Esophagus (tissue), 2 donors: ENCODE measurements at regions not wholly inside any gene's neighbourhood (a gene's known extent, or its start where the extent isn't known, plus 50 kb on each side); places are given as distances from the start of the nearest gene placed in this dataset.
"Not testable (repeated sequence)": the region's sequence is repeated elsewhere in the genome, so short reads cannot be mapped to it uniquely, and the experiment has no call there.

Experiments used
- H3K27ac ChIP-seq, 2 donors: one replicate each; pipeline ENCODE4 v1.5.1; 2013; ENCODE audit warnings: low read depth in 2 of 2, mild to moderate bottlenecking in 2 of 2, inconsistent platforms in 1 of 2, low read length in 1 of 2, moderate library complexity in 1 of 2
- H3K27me3 ChIP-seq, 2 donors: one replicate each; pipeline ENCODE4 v1.6.1; 2013; ENCODE audit warnings: low read length in 2 of 2, control low read depth in 1 of 2, mild to moderate bottlenecking in 1 of 2; ENCODE audit not compliant: insufficient read depth in 2 of 2, control insufficient read depth in 1 of 2
- H3K36me3 ChIP-seq, 2 donors: one replicate each; pipeline ENCODE4 v1.6.1; 2013; ENCODE audit warnings: low read length in 1 of 2; ENCODE audit not compliant: control insufficient read depth in 2 of 2, insufficient read depth in 2 of 2
- H3K4me1 ChIP-seq, 2 donors: one replicate each; pipeline ENCODE4 v1.6.1; 2013; ENCODE audit warnings: low read length in 1 of 2; ENCODE audit not compliant: control insufficient read depth in 2 of 2, insufficient read depth in 2 of 2
- H3K4me3 ChIP-seq, 2 donors: one replicate each; pipeline ENCODE4 v1.5.1; 2013; ENCODE audit warnings: low read length in 2 of 2, mild to moderate bottlenecking in 2 of 2, low read depth in 1 of 2, moderate library complexity in 1 of 2
- H3K9me3 ChIP-seq, 2 donors: one replicate each; pipeline ENCODE4 v1.6.1; 2013; ENCODE audit warnings: mild to moderate bottlenecking in 2 of 2, low read depth in 1 of 2, low read length in 1 of 2, moderate library complexity in 1 of 2; ENCODE audit not compliant: control insufficient read depth in 2 of 2, insufficient read depth in 1 of 2
- WGBS, 2 donors: extraction: QIAGEN DNeasy Blood & Tissue Kit; methylation state at CpG; one replicate each; pipeline ENCODE4 v1.1.7; 2013; 5-methylcytosine and 5-hydroxymethylcytosine counted together
- donor health status: healthy with polysubstance abuse.
- donor health status: Bipolar disorder and iron deficiency.

- Histone ChIP-seq H3K27me3 (no peaks in the 10 kb centered on the region), H3K27ac (no peak overlapping the region), H3K4me3 (no peak overlapping the region), H3K9me3 (no peaks in the 10 kb centered on the region), H3K36me3 (no peaks in the 10 kb centered on the region), H3K4me1 (peaks cover 0 to 3% of the 10 kb centered on the region in 2 donors)
- 70 to 71% methylated on average over 2 of the region's 2 CpGs for WGBS, 2 donors
Measured at GRCh38 chr4:14912426-14912825, 89.9 kb upstream of the CPEB2 start.

- H3K27ac ChIP-seq: no peak overlapping the region
- H3K4me3 ChIP-seq: no peak overlapping the region
- no peaks in the 10 kb centered on the region for H3K27me3 ChIP-seq
- 53 to 62% methylated on average over 2 of the region's 2 CpGs for WGBS, 2 donors
- no peaks in the 10 kb centered on the region for H3K36me3 ChIP-seq
- peaks cover 0 to 3% of the 10 kb centered on the region in 2 donors for H3K4me1 ChIP-seq
- H3K9me3 ChIP-seq: no peaks in the 10 kb centered on the region
Measured at GRCh38 chr4:14915018-14915417, 87.3 kb upstream of the CPEB2 start.

- Histone ChIP-seq H3K36me3 (no peaks in the 10 kb centered on the region), H3K4me3 (no peak overlapping the region), H3K4me1 (peaks cover 0 to 3% of the 10 kb centered on the region in 2 donors), H3K9me3 (no peaks in the 10 kb centered on the region), H3K27me3 (no peaks in the 10 kb centered on the region), H3K27ac (peak overlapping the region; percentile 1 to 63)
- 38 to 46% methylated on average over 7 of the region's 7 CpGs for WGBS, 2 donors
Measured at GRCh38 chr4:14916554-14917297, 85.6 kb upstream of the CPEB2 start.

- Histone ChIP-seq H3K27me3 (no peaks in the 10 kb centered on the region), H3K4me1 (peaks cover 0 to 3% of the 10 kb centered on the region in 2 donors), H3K9me3 (no peaks in the 10 kb centered on the region), H3K27ac (no peak overlapping the region), H3K4me3 (no peak overlapping the region), H3K36me3 (no peaks in the 10 kb centered on the region)
- WGBS, 2 donors: 35 to 41% methylated on average over 1 of the region's 1 CpG
Measured at GRCh38 chr4:14917298-14917633, 85.0 kb upstream of the CPEB2 start.

- Histone ChIP-seq H3K27ac (no peak overlapping the region), H3K27me3 (no peaks in the 10 kb centered on the region), H3K4me3 (no peak overlapping the region), H3K36me3 (no peaks in the 10 kb centered on the region), H3K4me1 (peaks cover 0 to 3% of the 10 kb centered on the region in 2 donors), H3K9me3 (no peaks in the 10 kb centered on the region)
- WGBS, 2 donors: 51 to 61% methylated on average over 4 of the region's 4 CpGs
Measured at GRCh38 chr4:14918336-14918735, 83.9 kb upstream of the CPEB2 start.

- Histone ChIP-seq H3K27me3 (no peaks in the 10 kb centered on the region), H3K4me1 (peaks cover 0 to 3% of the 10 kb centered on the region in 2 donors), H3K4me3 (no peak overlapping the region), H3K27ac (no peak overlapping the region), H3K9me3 (no peaks in the 10 kb centered on the region), H3K36me3 (no peaks in the 10 kb centered on the region)
- 90 to 93% methylated on average over 7 of the region's 7 CpGs for WGBS, 2 donors
Measured at GRCh38 chr4:14919785-14920184, 82.5 kb upstream of the CPEB2 start.

- Histone ChIP-seq H3K9me3 (no peaks in the 10 kb centered on the region), H3K36me3 (no peaks in the 10 kb centered on the region), H3K4me3 (no peak overlapping the region), H3K4me1 (peaks cover 0 to 3% of the 10 kb centered on the region in 2 donors), H3K27ac (no peak overlapping the region), H3K27me3 (no peaks in the 10 kb centered on the region)
- WGBS, 2 donors: 72 to 90% methylated on average over 3 of the region's 3 CpGs
Measured at GRCh38 chr4:14920237-14920636, 82.0 kb upstream of the CPEB2 start.

- Histone ChIP-seq H3K4me3 (no peak overlapping the region), H3K4me1 (peaks cover 0 to 3% of the 10 kb centered on the region in 2 donors), H3K36me3 (no peaks in the 10 kb centered on the region), H3K27ac (no peak overlapping the region), H3K27me3 (no peaks in the 10 kb centered on the region), H3K9me3 (no peaks in the 10 kb centered on the region)
- WGBS, 2 donors: 97 to 98% methylated on average over 3 of the region's 3 CpGs
Measured at GRCh38 chr4:14920759-14921320, 81.4 kb upstream of the CPEB2 start.

- WGBS, 2 donors: 70 to 75% methylated on average over 2 of the region's 2 CpGs
- not testable (repeated sequence) for H3K4me1 ChIP-seq, H3K36me3 ChIP-seq, H3K27ac ChIP-seq, H3K4me3 ChIP-seq, H3K9me3 ChIP-seq, H3K27me3 ChIP-seq
Measured at GRCh38 chr4:14921781-14922180, 80.5 kb upstream of the CPEB2 start.
